ENCODE measurements at regions not wholly inside any gene's neighbourhood (a gene's known extent, or its start where the extent isn't known, plus 50 kb on each side); places are given as distances from the start of the nearest gene placed in this dataset.
"Not testable (repeated sequence)": the region's sequence is repeated elsewhere in the genome, so short reads cannot be mapped to it uniquely, and the experiment has no call there.

- no peak for TF ChIP-seq CTCF (IDR thresholded peaks at IDR 0.05; ENCODE audit: low read depth, low read length)
- no peak overlapping the region for H3K4me3 ChIP-seq (replicated peaks in 1 of 2; ENCODE audit: low read depth in 2 of 2, low read length in 2 of 2)
- no peak for DNase-seq (ENCODE audit: low read depth in 2 of 2)
Observed at GRCh38 chr3:196134691-196135090, 52.8 kb upstream of the TFRC start.

- H3K4me3 ChIP-seq (replicated peaks in 1 of 2; ENCODE audit: low read depth in 2 of 2, low read length in 2 of 2); DNase-seq (ENCODE audit: low read depth in 2 of 2): not testable (repeated sequence)
Observed at GRCh38 chr3:196133869-196134268, 52.0 kb upstream of the TFRC start.

GRCh38 chr3:196131921-196132320, 50.0 kb upstream of the TFRC start:
- H3K4me3 ChIP-seq (replicated peaks in 1 of 2; ENCODE audit: low read depth in 2 of 2, low read length in 2 of 2): no peak overlapping the region
- TF ChIP-seq CTCF (IDR thresholded peaks at IDR 0.05; ENCODE audit: low read depth, low read length): no peak
- no peak for DNase-seq (ENCODE audit: low read depth in 2 of 2)

Data from cardiac fibroblast (primary cell).